Mesothelial cell of epicardium (in vitro differentiated cells): ENCODE measurements at regions not wholly inside any gene's neighbourhood (a gene's known extent, or its start where the extent isn't known, plus 50 kb on each side); places are given as distances from the start of the nearest gene placed in this dataset.
"Not testable (repeated sequence)": the region's sequence is repeated elsewhere in the genome, so short reads cannot be mapped to it uniquely, and the experiment has no call there.

Experiments
- DNase-seq, 2 experiments: peaks; one replicate each; pipeline ENCODE4 v3.0.0; 2021; ENCODE audit warnings: low spot score in 2 of 2; ENCODE audit not compliant: unreplicated experiment in 2 of 2
- H3K27ac Mint-ChIP-seq: 2 replicates; pipeline ENCODE4 v1.8.0; 2021; ENCODE audit warnings: mixed read lengths
- H3K27me3 Mint-ChIP-seq: 2 replicates; pipeline ENCODE4 v1.8.0; 2021; ENCODE audit warnings: low read depth, mixed read lengths
- H3K36me3 Mint-ChIP-seq: 2 replicates; pipeline ENCODE4 v1.8.0; 2021; ENCODE audit warnings: mixed read lengths
- H3K4me1 Mint-ChIP-seq: 2 replicates; pipeline ENCODE4 v1.8.0; 2021; ENCODE audit warnings: mixed read lengths
- H3K4me3 Mint-ChIP-seq: 2 replicates; pipeline ENCODE4 v1.8.0; 2021; ENCODE audit warnings: mild to moderate bottlenecking, moderate library complexity, mixed read lengths
- H3K9me3 Mint-ChIP-seq: 2 replicates; pipeline ENCODE4 v1.8.0; 2021; ENCODE audit warnings: mixed read lengths
- TF ChIP-seq, protein P1 (sequence below): fragments of 200-600 bp; sonication (generic); IDR thresholded peaks from one replicate; pipeline ENCODE4 v1.5.0; 2021; ENCODE audit warnings: antibody characterized with exemption; ENCODE audit not compliant: unreplicated experiment

DNA sequence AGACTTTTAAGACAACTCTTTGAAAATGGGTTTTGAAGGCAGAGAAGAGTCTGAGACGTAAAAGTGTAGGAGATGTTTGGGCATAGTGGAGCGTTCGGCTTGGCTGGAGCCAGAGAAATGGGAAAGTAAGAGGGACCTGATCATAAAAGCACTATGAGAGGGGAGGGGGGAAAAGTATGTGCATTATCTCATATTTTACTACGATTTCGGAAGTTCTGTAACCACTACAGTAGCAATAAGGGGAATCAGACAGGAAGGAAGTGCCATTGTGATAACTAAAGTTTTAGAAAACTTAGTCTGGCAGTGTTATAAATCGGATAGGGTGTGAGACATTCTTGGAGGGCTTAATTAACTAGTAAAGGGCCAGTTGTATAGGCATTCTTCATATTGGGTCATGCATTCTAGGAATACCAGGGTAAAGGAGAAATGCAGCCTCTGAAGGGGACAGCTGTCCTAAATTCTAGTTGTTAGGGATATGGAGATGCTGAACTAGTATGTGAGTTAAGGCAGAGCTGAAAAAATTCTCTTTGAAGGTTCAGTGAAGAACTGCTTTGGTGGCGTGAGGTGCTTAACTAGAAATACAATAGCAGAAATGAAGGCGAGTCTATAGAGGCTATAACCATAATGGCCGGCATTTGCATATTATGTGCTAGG, 83.8 kb upstream of the FREM1 start:
- Mint-ChIP-seq H3K36me3 (peaks cover 3% of the 10 kb centered on the region), H3K4me1 (peaks cover 23% of the 10 kb centered on the region), H3K27ac (peak overlapping the region; percentile 85), H3K27me3 (no peaks in the 10 kb centered on the region), H3K4me3 (peak overlapping the region; percentile 80), H3K9me3 (peaks cover 8% of the 10 kb centered on the region)
- TF ChIP-seq, protein P1, sequence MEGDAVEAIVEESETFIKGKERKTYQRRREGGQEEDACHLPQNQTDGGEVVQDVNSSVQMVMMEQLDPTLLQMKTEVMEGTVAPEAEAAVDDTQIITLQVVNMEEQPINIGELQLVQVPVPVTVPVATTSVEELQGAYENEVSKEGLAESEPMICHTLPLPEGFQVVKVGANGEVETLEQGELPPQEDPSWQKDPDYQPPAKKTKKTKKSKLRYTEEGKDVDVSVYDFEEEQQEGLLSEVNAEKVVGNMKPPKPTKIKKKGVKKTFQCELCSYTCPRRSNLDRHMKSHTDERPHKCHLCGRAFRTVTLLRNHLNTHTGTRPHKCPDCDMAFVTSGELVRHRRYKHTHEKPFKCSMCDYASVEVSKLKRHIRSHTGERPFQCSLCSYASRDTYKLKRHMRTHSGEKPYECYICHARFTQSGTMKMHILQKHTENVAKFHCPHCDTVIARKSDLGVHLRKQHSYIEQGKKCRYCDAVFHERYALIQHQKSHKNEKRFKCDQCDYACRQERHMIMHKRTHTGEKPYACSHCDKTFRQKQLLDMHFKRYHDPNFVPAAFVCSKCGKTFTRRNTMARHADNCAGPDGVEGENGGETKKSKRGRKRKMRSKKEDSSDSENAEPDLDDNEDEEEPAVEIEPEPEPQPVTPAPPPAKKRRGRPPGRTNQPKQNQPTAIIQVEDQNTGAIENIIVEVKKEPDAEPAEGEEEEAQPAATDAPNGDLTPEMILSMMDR, result no peak
- DNase-seq, result no peak

DNA sequence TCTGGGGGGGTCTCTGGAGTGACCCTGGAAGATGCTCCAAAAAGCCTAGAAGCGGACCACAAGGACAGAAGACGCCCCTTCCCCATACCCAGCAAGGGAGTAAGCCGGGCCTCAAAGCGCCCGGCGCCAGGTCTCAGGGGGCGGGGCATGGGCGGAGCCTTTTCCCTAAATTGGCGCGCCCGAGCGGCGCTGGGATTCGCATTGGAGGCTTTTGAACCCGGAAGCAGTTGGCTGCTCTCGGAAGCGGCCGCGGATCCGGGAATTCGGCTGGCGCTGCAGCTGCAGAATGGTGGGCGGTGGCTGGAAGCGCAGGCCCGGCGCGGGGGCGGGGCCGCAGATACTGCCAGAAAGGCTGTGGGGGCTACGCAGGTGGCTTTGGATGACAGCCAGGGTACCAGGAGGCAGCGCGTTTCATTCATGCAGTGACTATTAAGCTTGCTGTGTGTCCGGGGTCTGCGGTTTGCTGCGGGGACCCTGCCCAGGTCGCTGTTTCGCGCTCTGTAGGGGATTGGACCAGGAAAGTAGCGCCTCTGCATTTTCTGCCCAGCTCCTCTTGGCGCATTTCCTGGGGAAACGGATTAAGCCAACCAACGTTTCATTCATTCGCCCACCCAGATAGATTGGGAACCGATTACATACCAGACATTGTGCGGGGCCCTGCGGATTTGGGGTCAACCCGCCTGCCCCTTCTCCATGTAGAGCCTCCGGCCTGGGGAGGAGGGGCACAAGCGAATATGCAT, 83.0 kb upstream of the FREM1 start:
- Mint-ChIP-seq H3K4me1 (peaks cover 21% of the 10 kb centered on the region), H3K4me3 (peak overlapping the region; percentile 80), H3K27me3 (no peaks in the 10 kb centered on the region), H3K27ac (peak overlapping the region; percentile 85), H3K9me3 (peaks cover 8% of the 10 kb centered on the region), H3K36me3 (peaks cover 3% of the 10 kb centered on the region)
- peak; percentile 79 to 89 for DNase-seq
- TF ChIP-seq, protein P1, result no peak

DNA sequence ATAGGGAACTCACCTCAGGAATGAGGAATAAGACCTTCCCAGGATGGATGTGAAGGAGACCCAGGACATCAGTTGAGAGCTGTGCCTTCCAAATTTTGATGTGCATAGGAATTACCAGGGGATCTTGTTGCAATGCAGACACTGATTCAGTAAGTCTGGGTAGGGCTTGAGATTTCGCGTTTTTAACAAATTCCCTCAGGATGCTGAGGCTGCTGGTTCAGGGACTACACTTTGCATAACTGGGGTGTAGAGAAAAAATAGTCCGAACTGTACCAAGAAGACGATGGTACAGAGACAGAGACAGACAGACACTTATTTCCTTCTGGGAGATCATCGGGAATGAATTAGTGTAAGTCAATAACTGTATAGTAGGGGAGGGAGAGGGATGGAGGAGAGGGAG, 82.3 kb upstream of the FREM1 start:
- H3K27ac Mint-ChIP-seq, result peak overlapping the region; percentile 54

DNA sequence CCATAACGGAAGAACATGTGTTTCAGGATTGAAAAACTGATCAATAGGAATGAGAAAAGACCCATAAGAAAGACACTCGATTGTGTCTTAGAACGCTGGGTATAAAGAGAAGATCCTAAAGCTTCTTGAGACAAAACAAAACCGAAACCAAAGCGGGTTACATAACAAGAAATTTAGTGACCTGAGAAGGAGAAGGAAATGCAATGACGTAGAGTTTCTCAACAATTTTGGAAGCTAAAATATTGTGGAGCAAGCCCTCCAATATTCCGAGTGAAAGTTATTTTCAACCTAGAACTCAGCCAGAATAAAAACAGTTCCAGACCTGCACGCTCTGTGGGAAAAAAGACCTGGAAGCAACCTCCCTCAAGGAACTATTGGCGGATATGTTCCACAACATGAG, 81.9 kb upstream of the FREM1 start:
- H3K27ac Mint-ChIP-seq, result peak overlapping the region; percentile 23
- peaks cover 6% of the 10 kb centered on the region for H3K36me3 Mint-ChIP-seq
- TF ChIP-seq, protein P1, result no peak
- peak overlapping the region; percentile 80 for H3K4me3 Mint-ChIP-seq
- peaks cover 8% of the 10 kb centered on the region for H3K9me3 Mint-ChIP-seq
- no peak for DNase-seq
- no peaks in the 10 kb centered on the region for H3K27me3 Mint-ChIP-seq
- peaks cover 21% of the 10 kb centered on the region for H3K4me1 Mint-ChIP-seq

More for the DNA sequence above, 82.3 kb upstream of the FREM1 start:
- TF ChIP-seq, protein P1, result no peak
- Mint-ChIP-seq H3K36me3 (peaks cover 3% of the 10 kb centered on the region), H3K9me3 (peaks cover 8% of the 10 kb centered on the region), H3K4me1 (peaks cover 21% of the 10 kb centered on the region), H3K4me3 (peak overlapping the region; percentile 80), H3K27me3 (no peaks in the 10 kb centered on the region)
- DNase-seq, result no peak

DNA sequence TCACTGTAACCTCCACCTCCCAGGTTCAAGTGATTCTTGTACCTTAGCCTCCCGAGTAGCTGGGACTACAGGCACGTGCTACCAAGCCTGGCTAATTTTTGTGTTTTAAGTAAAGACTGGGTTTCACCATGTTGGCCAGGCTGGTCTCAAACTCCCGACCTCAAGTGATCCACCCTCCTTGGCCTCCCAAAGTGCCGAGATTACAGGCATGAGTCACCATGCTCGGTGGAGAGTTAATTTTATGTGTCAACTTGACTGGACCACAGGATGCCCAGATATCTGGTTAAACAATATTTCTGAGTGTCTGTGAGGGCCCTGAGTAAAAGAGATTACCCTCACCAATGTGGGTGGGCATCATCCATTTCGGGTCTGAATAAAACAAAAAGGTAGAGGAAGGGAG, 80.4 kb upstream of the FREM1 start:
- DNase-seq, H3K27ac Mint-ChIP-seq, H3K27me3 Mint-ChIP-seq, H3K9me3 Mint-ChIP-seq, H3K36me3 Mint-ChIP-seq, H3K4me3 Mint-ChIP-seq: not testable (repeated sequence)
- peaks cover 21% of the 10 kb centered on the region for H3K4me1 Mint-ChIP-seq

DNA sequence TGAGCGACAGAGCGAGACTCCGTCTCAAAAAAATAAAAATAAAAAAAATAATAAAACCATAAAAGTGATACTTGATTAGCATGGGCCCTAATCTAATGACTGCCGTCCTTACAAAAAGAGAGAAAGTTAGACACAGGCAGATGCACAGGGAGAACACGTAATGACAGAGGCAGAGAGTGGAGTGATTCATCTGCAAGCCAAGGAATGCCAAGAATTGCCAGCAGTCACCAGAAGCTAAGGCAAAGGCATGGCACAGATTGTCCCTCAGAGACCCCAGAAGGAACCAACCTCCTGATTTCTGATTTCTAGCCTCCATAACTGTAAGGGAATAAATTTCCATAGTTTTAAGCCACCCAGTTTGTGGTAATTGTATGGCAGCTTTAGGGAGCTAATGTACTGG, 79.6 kb upstream of the FREM1 start:
- H3K9me3 Mint-ChIP-seq, result peaks cover 8% of the 10 kb centered on the region
- peaks cover 25% of the 10 kb centered on the region for H3K4me1 Mint-ChIP-seq
- no peaks in the 10 kb centered on the region for H3K27me3 Mint-ChIP-seq
- H3K4me3 Mint-ChIP-seq, result no peak overlapping the region
- no peak overlapping the region for H3K27ac Mint-ChIP-seq
- no peak for DNase-seq
- peaks cover 6% of the 10 kb centered on the region for H3K36me3 Mint-ChIP-seq
- TF ChIP-seq, protein P1, result no peak

DNA sequence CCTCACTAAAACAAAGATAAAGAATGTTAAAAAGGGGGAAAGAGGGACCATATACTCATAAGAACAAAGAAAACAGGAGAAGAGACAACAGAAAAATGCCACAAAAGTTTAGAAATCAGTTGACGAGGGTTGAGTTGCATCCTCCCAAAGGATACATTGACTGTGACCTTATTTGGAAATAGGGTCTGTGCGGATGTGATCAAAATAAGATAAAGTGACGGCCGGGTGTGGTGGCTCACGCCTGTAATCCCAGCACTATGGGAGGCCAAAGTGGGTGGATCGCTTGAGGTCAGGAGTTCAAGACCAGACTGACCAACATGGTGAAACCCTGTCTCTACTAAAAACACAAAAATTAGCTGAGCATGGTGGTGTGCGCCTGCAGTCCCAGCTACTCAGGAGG, 79.1 kb upstream of the FREM1 start:
- not testable (repeated sequence) for H3K4me3 Mint-ChIP-seq, DNase-seq, H3K36me3 Mint-ChIP-seq, H3K27ac Mint-ChIP-seq, H3K27me3 Mint-ChIP-seq, H3K9me3 Mint-ChIP-seq
- H3K4me1 Mint-ChIP-seq, result peaks cover 25% of the 10 kb centered on the region
